ENCODE measurements at regions not wholly inside any gene's neighbourhood (a gene's known extent, or its start where the extent isn't known, plus 50 kb on each side); places are given as distances from the start of the nearest gene placed in this dataset.

DNA sequence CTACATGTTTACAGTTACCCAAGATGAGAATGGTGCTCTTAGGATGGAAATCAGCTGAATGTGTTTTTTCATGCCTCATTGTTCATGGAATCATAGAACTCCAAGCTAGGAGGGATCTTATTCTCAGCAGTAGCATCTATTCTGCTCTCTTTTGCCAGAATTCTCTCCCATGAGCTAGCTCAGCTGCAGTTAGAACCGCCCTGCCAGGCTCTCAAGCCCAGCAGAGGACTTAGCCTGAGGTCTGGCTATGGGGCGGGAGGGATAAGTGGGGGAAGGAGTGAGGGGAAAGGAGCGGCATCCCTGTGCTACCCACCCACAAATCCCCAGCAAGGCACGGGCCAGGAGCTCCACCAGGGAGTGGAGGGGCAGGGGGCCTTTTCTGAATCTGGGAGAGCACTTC, 120.7 kb upstream of the PLXNA4 start:
- no peak overlapping the region for H3K27ac ChIP-seq (ENCODE audit: control insufficient read depth, insufficient read depth, low read length)
- no peak overlapping the region for H3K4me3 ChIP-seq (ENCODE audit: control insufficient read depth in 2 of 3, extremely low read depth in 1 of 3, insufficient read depth in 2 of 3, low read depth in 1 of 3, low read length in 3 of 3)
- H3K4me1 ChIP-seq (ENCODE audit: control insufficient read depth, extremely low read depth, insufficient read depth, low read length): no peaks in the 10 kb centered on the region
- peaks cover 4% of the 10 kb centered on the region for H3K27me3 ChIP-seq (ENCODE audit: control insufficient read depth, extremely low read depth, insufficient read depth, low read length)
- TF ChIP-seq EZH2 (IDR thresholded peaks at IDR 0.05; ENCODE audit: low read length): no peak
- TF ChIP-seq, protein P1, sequence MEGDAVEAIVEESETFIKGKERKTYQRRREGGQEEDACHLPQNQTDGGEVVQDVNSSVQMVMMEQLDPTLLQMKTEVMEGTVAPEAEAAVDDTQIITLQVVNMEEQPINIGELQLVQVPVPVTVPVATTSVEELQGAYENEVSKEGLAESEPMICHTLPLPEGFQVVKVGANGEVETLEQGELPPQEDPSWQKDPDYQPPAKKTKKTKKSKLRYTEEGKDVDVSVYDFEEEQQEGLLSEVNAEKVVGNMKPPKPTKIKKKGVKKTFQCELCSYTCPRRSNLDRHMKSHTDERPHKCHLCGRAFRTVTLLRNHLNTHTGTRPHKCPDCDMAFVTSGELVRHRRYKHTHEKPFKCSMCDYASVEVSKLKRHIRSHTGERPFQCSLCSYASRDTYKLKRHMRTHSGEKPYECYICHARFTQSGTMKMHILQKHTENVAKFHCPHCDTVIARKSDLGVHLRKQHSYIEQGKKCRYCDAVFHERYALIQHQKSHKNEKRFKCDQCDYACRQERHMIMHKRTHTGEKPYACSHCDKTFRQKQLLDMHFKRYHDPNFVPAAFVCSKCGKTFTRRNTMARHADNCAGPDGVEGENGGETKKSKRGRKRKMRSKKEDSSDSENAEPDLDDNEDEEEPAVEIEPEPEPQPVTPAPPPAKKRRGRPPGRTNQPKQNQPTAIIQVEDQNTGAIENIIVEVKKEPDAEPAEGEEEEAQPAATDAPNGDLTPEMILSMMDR (optimal IDR thresholded peaks at IDR 0.05 in 1 of 3, IDR thresholded peaks at IDR 0.05 in 1 of 3, conservative IDR thresholded peaks at IDR 0.05 in 1 of 3; ENCODE audit: extremely low read depth in 1 of 3, insufficient read depth in 2 of 3, low read length in 3 of 3): no peak
- H3K36me3 ChIP-seq (ENCODE audit: control insufficient read depth in 2 of 2, extremely low read depth in 1 of 2, insufficient read depth in 2 of 2, low read length in 2 of 2): no peaks in the 10 kb centered on the region
- no peaks in the 10 kb centered on the region for H3K9me1 ChIP-seq (ENCODE audit: control insufficient read depth, extremely low read depth, insufficient read depth, low read length)
- DNase-seq (ENCODE audit: low read depth, low spot score) (no peak), FAIRE-seq (no peak)
- no peak overlapping the region for H2AFZ ChIP-seq (ENCODE audit: control insufficient read depth, low read length)
- H3K9ac ChIP-seq (ENCODE audit: control insufficient read depth, extremely low read depth, insufficient read depth, low read length): no peak overlapping the region
- no peak overlapping the region for H3K4me2 ChIP-seq (ENCODE audit: control insufficient read depth, extremely low read depth, insufficient read depth, low read depth, low read length)
- no peaks in the 10 kb centered on the region for H4K20me1 ChIP-seq (ENCODE audit: control insufficient read depth, extremely low read depth, insufficient read depth, low read length)
- no peaks in the 10 kb centered on the region for H3K9me3 ChIP-seq (ENCODE audit: control insufficient read depth, low read depth, low read length)
- dilution Hi-C loops (cut with MboI; ENCODE audit: extremely low pct_ligation_motif_present, low sequenced_read_pairs): no loop called here
- H3K79me2 ChIP-seq (ENCODE audit: control insufficient read depth, insufficient read depth, low read length): no peaks in the 10 kb centered on the region

DNA sequence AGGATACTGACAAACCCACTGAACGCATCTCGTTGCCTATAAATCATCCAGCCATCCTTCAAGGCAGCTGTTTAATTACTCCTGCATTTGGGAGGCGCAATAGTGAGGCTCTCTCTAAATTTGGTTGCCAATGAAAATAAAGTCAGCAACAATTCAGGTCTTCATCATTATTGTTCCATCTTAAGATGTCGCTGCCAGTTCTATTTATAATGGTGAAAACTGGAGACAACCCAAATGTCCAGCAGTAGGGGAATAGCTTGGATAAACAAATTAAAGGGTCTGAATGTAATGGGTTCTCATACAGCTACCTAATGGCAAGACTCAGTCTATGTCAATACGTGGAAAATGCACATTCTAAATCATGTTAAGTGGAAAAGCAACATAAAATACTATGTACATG, 120.1 kb upstream of the PLXNA4 start:
- TF ChIP-seq EZH2 (IDR thresholded peaks at IDR 0.05; ENCODE audit: low read length): no peak
- TF ChIP-seq, protein P1 (optimal IDR thresholded peaks at IDR 0.05 in 1 of 3, IDR thresholded peaks at IDR 0.05 in 1 of 3, conservative IDR thresholded peaks at IDR 0.05 in 1 of 3; ENCODE audit: extremely low read depth in 1 of 3, insufficient read depth in 2 of 3, low read length in 3 of 3): no peak
- Histone ChIP-seq H3K4me3 (ENCODE audit: control insufficient read depth in 2 of 3, extremely low read depth in 1 of 3, insufficient read depth in 2 of 3, low read depth in 1 of 3, low read length in 3 of 3) (no peak overlapping the region), H3K9ac (ENCODE audit: control insufficient read depth, extremely low read depth, insufficient read depth, low read length) (no peak overlapping the region), H3K27ac (ENCODE audit: control insufficient read depth, insufficient read depth, low read length) (no peak overlapping the region), H3K27me3 (ENCODE audit: control insufficient read depth, extremely low read depth, insufficient read depth, low read length) (peaks cover 4% of the 10 kb centered on the region), H3K4me2 (ENCODE audit: control insufficient read depth, extremely low read depth, insufficient read depth, low read depth, low read length) (no peak overlapping the region), H3K36me3 (ENCODE audit: control insufficient read depth in 2 of 2, extremely low read depth in 1 of 2, insufficient read depth in 2 of 2, low read length in 2 of 2) (no peaks in the 10 kb centered on the region), H4K20me1 (ENCODE audit: control insufficient read depth, extremely low read depth, insufficient read depth, low read length) (no peaks in the 10 kb centered on the region), H3K4me1 (ENCODE audit: control insufficient read depth, extremely low read depth, insufficient read depth, low read length) (no peaks in the 10 kb centered on the region), H2AFZ (ENCODE audit: control insufficient read depth, low read length) (no peak overlapping the region), H3K9me1 (ENCODE audit: control insufficient read depth, extremely low read depth, insufficient read depth, low read length) (no peaks in the 10 kb centered on the region), H3K79me2 (ENCODE audit: control insufficient read depth, insufficient read depth, low read length) (no peaks in the 10 kb centered on the region), H3K9me3 (ENCODE audit: control insufficient read depth, low read depth, low read length) (no peaks in the 10 kb centered on the region)
- dilution Hi-C loops (cut with MboI; ENCODE audit: extremely low pct_ligation_motif_present, low sequenced_read_pairs): no loop called here
- FAIRE-seq (no peak), DNase-seq (ENCODE audit: low read depth, low spot score) (no peak)

Measured in keratinocyte (primary cell).